ENCODE measurements at regions not wholly inside any gene's neighbourhood (a gene's known extent, or its start where the extent isn't known, plus 50 kb on each side); places are given as distances from the start of the nearest gene placed in this dataset.

- TF ChIP-seq EZH2 (IDR thresholded peaks at IDR 0.05) (no peak), POLR2AphosphoS5 (IDR thresholded peaks at IDR 0.05; ENCODE audit: borderline replicate concordance, low read depth, low read length) (no peak)
These were observed 954.3 kb upstream of the MBL2 start for GRCh38 chr10:53726921-53727320.

Data from SK-N-MC (cell line).